ENCODE measurements at regions not wholly inside any gene's neighbourhood (a gene's known extent, or its start where the extent isn't known, plus 50 kb on each side); places are given as distances from the start of the nearest gene placed in this dataset.
A peak's percentile ranks its signal among the peaks of the same experiment; 100 is the strongest.
"Not testable (repeated sequence)": the region's sequence is repeated elsewhere in the genome, so short reads cannot be mapped to it uniquely, and the experiment has no call there.

GRCh38 chr9:67171721-67172120, 179.4 kb upstream of the SPATA31A3 start:
- in situ Hi-C loops (cut with HindIII; ENCODE audit: low sequenced_read_pairs); DNase-seq (ENCODE audit: low spot score): not testable (repeated sequence)

- in situ Hi-C loops (cut with HindIII; ENCODE audit: low sequenced_read_pairs); DNase-seq (ENCODE audit: low spot score): not testable (repeated sequence)
Observed at GRCh38 chr9:67168530-67169157, 176.3 kb upstream of the SPATA31A3 start.

GRCh38 chr9:67166335-67166734, 174.0 kb upstream of the SPATA31A3 start:
- in situ Hi-C loops (cut with HindIII; ENCODE audit: low sequenced_read_pairs); DNase-seq (ENCODE audit: low spot score): not testable (repeated sequence)

- in situ Hi-C loops (cut with HindIII; ENCODE audit: low sequenced_read_pairs); DNase-seq (ENCODE audit: low spot score): not testable (repeated sequence)
Observed at GRCh38 chr9:67162827-67163226, 170.5 kb upstream of the SPATA31A3 start.

- DNase-seq (ENCODE audit: low spot score); in situ Hi-C loops (cut with HindIII; ENCODE audit: low sequenced_read_pairs): not testable (repeated sequence)
Observed at GRCh38 chr9:67155218-67155617, 162.9 kb upstream of the SPATA31A3 start.

- in situ Hi-C loops (cut with HindIII; ENCODE audit: low sequenced_read_pairs): not testable (repeated sequence)
Observed at GRCh38 chr9:67153501-67153900, 161.2 kb upstream of the SPATA31A3 start.

GRCh38 chr9:67142392-67143107, 150.2 kb upstream of the SPATA31A3 start:
- in situ Hi-C loops (cut with HindIII; ENCODE audit: low sequenced_read_pairs): not testable (repeated sequence)

More at GRCh38 chr9:67153501-67153900, 161.2 kb upstream of the SPATA31A3 start:
- not testable (repeated sequence) for DNase-seq (ENCODE audit: low spot score)

GRCh38 chr9:67136376-67136775, 144.0 kb upstream of the SPATA31A3 start:
- DNase-seq (ENCODE audit: low spot score); in situ Hi-C loops (cut with HindIII; ENCODE audit: low sequenced_read_pairs): not testable (repeated sequence)

More at GRCh38 chr9:67142392-67143107, 150.2 kb upstream of the SPATA31A3 start:
- DNase-seq (ENCODE audit: low spot score): not testable (repeated sequence)

GRCh38 chr9:67133124-67133523, 140.8 kb upstream of the SPATA31A3 start:
- in situ Hi-C loops (cut with HindIII; ENCODE audit: low sequenced_read_pairs); DNase-seq (ENCODE audit: low spot score): not testable (repeated sequence)

- in situ Hi-C loops (cut with HindIII; ENCODE audit: low sequenced_read_pairs); DNase-seq (ENCODE audit: low spot score): not testable (repeated sequence)
Observed at GRCh38 chr9:67116761-67117160, 124.4 kb upstream of the SPATA31A3 start.

- in situ Hi-C loops (cut with HindIII; ENCODE audit: low sequenced_read_pairs); DNase-seq (ENCODE audit: low spot score): not testable (repeated sequence)
Observed at GRCh38 chr9:67112148-67112547, 119.8 kb upstream of the SPATA31A3 start.

- in situ Hi-C loops (cut with HindIII; ENCODE audit: low sequenced_read_pairs); DNase-seq (ENCODE audit: low spot score): not testable (repeated sequence)
Observed at GRCh38 chr9:67111733-67112132, 119.4 kb upstream of the SPATA31A3 start.

- in situ Hi-C loops (cut with HindIII; ENCODE audit: low sequenced_read_pairs); DNase-seq (ENCODE audit: low spot score): not testable (repeated sequence)
Observed at GRCh38 chr9:67109859-67110258, 117.5 kb upstream of the SPATA31A3 start.

- in situ Hi-C loops (cut with HindIII; ENCODE audit: low sequenced_read_pairs); DNase-seq (ENCODE audit: low spot score): not testable (repeated sequence)
Observed at GRCh38 chr9:67106659-67107058, 114.3 kb upstream of the SPATA31A3 start.

- in situ Hi-C loops (cut with HindIII; ENCODE audit: low sequenced_read_pairs); DNase-seq (ENCODE audit: low spot score): not testable (repeated sequence)
Observed at GRCh38 chr9:67102506-67103276, 110.3 kb upstream of the SPATA31A3 start.

- DNase-seq (ENCODE audit: low spot score); in situ Hi-C loops (cut with HindIII; ENCODE audit: low sequenced_read_pairs): not testable (repeated sequence)
Observed at GRCh38 chr9:67091104-67091503, 98.8 kb upstream of the SPATA31A3 start.

- in situ Hi-C loops (cut with HindIII; ENCODE audit: low sequenced_read_pairs); DNase-seq (ENCODE audit: low spot score): not testable (repeated sequence)
Observed at GRCh38 chr9:67086862-67087261, 94.5 kb upstream of the SPATA31A3 start.

GRCh38 chr9:67066140-67066539, 73.8 kb upstream of the SPATA31A3 start:
- in situ Hi-C loops (cut with HindIII; ENCODE audit: low sequenced_read_pairs); DNase-seq (ENCODE audit: low spot score): not testable (repeated sequence)

- peak; percentile 25 for DNase-seq (ENCODE audit: low spot score)
- in situ Hi-C loops (cut with HindIII; ENCODE audit: low sequenced_read_pairs): not testable (repeated sequence)
Observed at GRCh38 chr9:67058898-67059715, 66.8 kb upstream of the SPATA31A3 start.

Measured in G401 (cell line).